Panc1 (cell line): ENCODE measurements at regions not wholly inside any gene's neighbourhood (a gene's known extent, or its start where the extent isn't known, plus 50 kb on each side); places are given as distances from the start of the nearest gene placed in this dataset.

Source experiments
- ATAC-seq: fragments of 200-7000 bp; cut with Tn5 transposase; 2 replicates; pipeline ENCODE4 v1.9.1; 2020; ENCODE audit warnings: mild to moderate bottlenecking, moderate library complexity
- BruUV-seq: library from RNA; stranded (reverse); fragments of 400-500 nt; replicated peaks from 2 replicates; lab custom pipeline; 2021; lab: Mats Ljungman, UMichigan
- CTCF ChIA-PET: fragments of 300-600 bp; sonication (Branson Sonifier 250); formaldehyde crosslinking; loops from one replicate; lab custom pipeline; 2022; ENCODE audit warnings: antibody characterized with exemption; lab: Charles Lee
- POLR2A ChIA-PET: fragments of 300-600 bp; sonication (Branson Sonifier 250); formaldehyde crosslinking; loops from one replicate; lab custom pipeline; 2022; ENCODE audit warnings: antibody characterized with exemption; lab: Charles Lee
- DNase-seq: peaks from one replicate; pipeline ENCODE4 v3.0.0-alpha.2; 2010; ENCODE audit warnings: low read depth, low spot score
- H3K27ac ChIP-seq: 2 replicates; pipeline ENCODE4 v1.5.1; 2011; ENCODE audit warnings: mild to moderate bottlenecking, low read length, inconsistent platforms
- H3K27me3 ChIP-seq: fragments of 200-500 bp; sonication (Bioruptor generic); 2 replicates; pipeline ENCODE4 v1.6.0; 2014; ENCODE audit warnings: low read length, inconsistent platforms; ENCODE audit not compliant: control insufficient read depth, insufficient read depth
- H3K36me3 ChIP-seq: fragments of 200-500 bp; sonication (Bioruptor generic); 2 replicates; pipeline ENCODE4 v1.5.1; 2014; ENCODE audit warnings: inconsistent platforms, mild to moderate bottlenecking, low read length, moderate library complexity; ENCODE audit not compliant: control insufficient read depth, insufficient read depth
- H3K4me1 ChIP-seq: 2 replicates; pipeline ENCODE4 v1.5.1; 2011; ENCODE audit warnings: inconsistent platforms, mild to moderate bottlenecking, low read length, moderate library complexity; ENCODE audit not compliant: control insufficient read depth, insufficient read depth
- H3K4me3 ChIP-seq, 2 experiments: 2 replicates each; pipeline ENCODE4 v1.5.1; 2011 to 2012; ENCODE audit warnings: low read depth in 2 of 2, low read length in 2 of 2, mild to moderate bottlenecking in 2 of 2, inconsistent platforms in 1 of 2, moderate library complexity in 1 of 2
- H3K9me3 ChIP-seq: fragments of 200-500 bp; sonication (Bioruptor generic); 2 replicates; pipeline ENCODE4 v1.5.1; 2014; ENCODE audit warnings: low read depth, mild to moderate bottlenecking, inconsistent platforms, low read length, moderate library complexity; ENCODE audit not compliant: control insufficient read depth, insufficient read depth
- CTCF ChIP-seq: fragments of 450-650 bp; IDR thresholded peaks from 2 replicates; pipeline ENCODE4 v1.5.1; 2017; ENCODE audit warnings: mild to moderate bottlenecking
- POLR2AphosphoS5 ChIP-seq: IDR thresholded peaks from 2 replicates; pipeline ENCODE4 v1.6.1; 2012; ENCODE audit warnings: mild to moderate bottlenecking, low read depth, low read length, moderate library complexity
- SIN3A ChIP-seq: IDR thresholded peaks from 2 replicates; pipeline ENCODE4 v1.6.1; 2012; ENCODE audit warnings: low read depth, mild to moderate bottlenecking, low read length, moderate library complexity, borderline replicate concordance; ENCODE audit not compliant: insufficient read depth
- TCF7L2 ChIP-seq: IDR thresholded peaks from 2 replicates; pipeline ENCODE4 v1.6.1; 2011; ENCODE audit warnings: mild to moderate bottlenecking, low read depth, low read length, inconsistent platforms
- in situ Hi-C: cut with HindIII; loops from 2 replicates; pipeline ENCODE4 v1.10.0; 2016; ENCODE audit warnings: low sequenced_read_pairs, low pct_unique_long_range_greater_than_20kb
- intact Hi-C: fragments of 100-400 bp; cut with micrococcal nuclease; formaldehyde crosslinking; loops from one replicate; pipeline ENCODE4 v1.10.0; 2022; ENCODE audit not compliant: unreplicated experiment
- TF ChIP-seq, protein P1 (sequence below), 2 experiments: IDR thresholded peaks; 2 replicates each; pipeline ENCODE4 v1.6.1; 2011 to 2012; ENCODE audit warnings: low read depth in 2 of 2, control low read depth in 1 of 2, low read length in 1 of 2, mild to moderate bottlenecking in 1 of 2, moderate library complexity in 1 of 2; ENCODE audit not compliant: insufficient read depth in 1 of 2

DNA sequence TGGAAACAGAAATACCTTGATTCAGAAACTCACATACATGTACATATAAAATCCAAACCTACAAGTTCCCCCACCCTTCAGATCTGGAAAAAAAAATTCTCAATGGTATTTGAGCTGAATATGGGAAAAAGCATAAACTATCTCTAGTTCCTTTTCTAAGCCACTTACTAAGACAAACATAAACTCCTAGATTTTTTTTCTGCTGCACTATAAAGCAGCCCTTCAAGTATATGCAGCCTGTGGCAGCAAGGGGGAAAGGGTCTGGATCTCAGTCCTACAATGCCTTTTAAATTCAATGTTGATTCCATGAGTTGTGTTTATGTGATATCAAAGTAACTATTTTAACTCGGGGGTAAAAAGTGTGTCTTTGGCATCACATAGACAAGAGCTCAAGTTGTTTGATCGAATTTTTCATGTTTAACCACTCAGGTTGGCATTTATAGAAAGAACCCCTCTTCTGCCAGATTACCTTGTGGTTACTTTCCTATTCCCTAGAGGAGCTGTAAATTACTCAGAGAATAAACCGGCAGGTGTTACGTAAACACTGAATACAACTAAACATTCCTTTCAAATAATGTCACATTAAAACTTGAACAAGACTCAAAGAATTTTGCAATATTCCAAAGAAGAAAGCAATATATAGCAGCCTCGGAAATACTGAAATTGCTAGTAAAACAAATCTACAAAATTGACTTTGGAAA, 91.8 kb upstream of the FER start:
- peaks cover 11% of the 10 kb centered on the region; the same call in 1 of the 2 replicates for H3K27me3 ChIP-seq
- in situ Hi-C loops (no loop called here), intact Hi-C loops (no loop called here)
- no peak overlapping the region for H3K4me3 ChIP-seq
- H3K4me1 ChIP-seq: no peaks in the 10 kb centered on the region
- H3K9me3 ChIP-seq: no peaks in the 10 kb centered on the region
- TF ChIP-seq CTCF: no peak
- TF ChIP-seq, protein P1, sequence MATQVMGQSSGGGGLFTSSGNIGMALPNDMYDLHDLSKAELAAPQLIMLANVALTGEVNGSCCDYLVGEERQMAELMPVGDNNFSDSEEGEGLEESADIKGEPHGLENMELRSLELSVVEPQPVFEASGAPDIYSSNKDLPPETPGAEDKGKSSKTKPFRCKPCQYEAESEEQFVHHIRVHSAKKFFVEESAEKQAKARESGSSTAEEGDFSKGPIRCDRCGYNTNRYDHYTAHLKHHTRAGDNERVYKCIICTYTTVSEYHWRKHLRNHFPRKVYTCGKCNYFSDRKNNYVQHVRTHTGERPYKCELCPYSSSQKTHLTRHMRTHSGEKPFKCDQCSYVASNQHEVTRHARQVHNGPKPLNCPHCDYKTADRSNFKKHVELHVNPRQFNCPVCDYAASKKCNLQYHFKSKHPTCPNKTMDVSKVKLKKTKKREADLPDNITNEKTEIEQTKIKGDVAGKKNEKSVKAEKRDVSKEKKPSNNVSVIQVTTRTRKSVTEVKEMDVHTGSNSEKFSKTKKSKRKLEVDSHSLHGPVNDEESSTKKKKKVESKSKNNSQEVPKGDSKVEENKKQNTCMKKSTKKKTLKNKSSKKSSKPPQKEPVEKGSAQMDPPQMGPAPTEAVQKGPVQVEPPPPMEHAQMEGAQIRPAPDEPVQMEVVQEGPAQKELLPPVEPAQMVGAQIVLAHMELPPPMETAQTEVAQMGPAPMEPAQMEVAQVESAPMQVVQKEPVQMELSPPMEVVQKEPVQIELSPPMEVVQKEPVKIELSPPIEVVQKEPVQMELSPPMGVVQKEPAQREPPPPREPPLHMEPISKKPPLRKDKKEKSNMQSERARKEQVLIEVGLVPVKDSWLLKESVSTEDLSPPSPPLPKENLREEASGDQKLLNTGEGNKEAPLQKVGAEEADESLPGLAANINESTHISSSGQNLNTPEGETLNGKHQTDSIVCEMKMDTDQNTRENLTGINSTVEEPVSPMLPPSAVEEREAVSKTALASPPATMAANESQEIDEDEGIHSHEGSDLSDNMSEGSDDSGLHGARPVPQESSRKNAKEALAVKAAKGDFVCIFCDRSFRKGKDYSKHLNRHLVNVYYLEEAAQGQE (IDR thresholded peaks at IDR 0.05; ENCODE audit: insufficient read depth in 1 of 2, low read depth in 2 of 2, low read length in 1 of 2): no peak
- no peak for TF ChIP-seq SIN3A
- TF ChIP-seq POLR2AphosphoS5: no peak
- no peak for TF ChIP-seq TCF7L2
- ATAC-seq: no peak
- POLR2A ChIA-PET: no interaction called here
- CTCF ChIA-PET: no interaction called here
- no peaks in the 10 kb centered on the region for H3K36me3 ChIP-seq
- no peak for DNase-seq
- BruUV-seq: no TSS peak
- H3K27ac ChIP-seq: no peak overlapping the region

GRCh38 chr5:108654051-108654450, 93.6 kb upstream of the FER start:
- Histone ChIP-seq H3K9me3 (no peaks in the 10 kb centered on the region), H3K4me3 (no peak overlapping the region), H3K36me3 (no peaks in the 10 kb centered on the region), H3K4me1 (no peaks in the 10 kb centered on the region), H3K27ac (no peak overlapping the region), H3K27me3 (peaks cover 9% of the 10 kb centered on the region; the same call in 1 of the 2 replicates)
- no TSS peak for BruUV-seq
- intact Hi-C loops (no loop called here), in situ Hi-C loops (no loop called here)
- POLR2A ChIA-PET: no interaction called here
- no peak for ATAC-seq
- CTCF ChIA-PET: no interaction called here
- DNase-seq: no peak
- no peak for TF ChIP-seq SIN3A
- no peak for TF ChIP-seq TCF7L2
- TF ChIP-seq POLR2AphosphoS5: no peak
- TF ChIP-seq CTCF: no peak
- TF ChIP-seq, protein P1 (IDR thresholded peaks at IDR 0.05; ENCODE audit: insufficient read depth in 1 of 2, low read depth in 2 of 2, low read length in 1 of 2): no peak
